ENCODE measurements at regions not wholly inside any gene's neighbourhood (a gene's known extent, or its start where the extent isn't known, plus 50 kb on each side); places are given as distances from the start of the nearest gene placed in this dataset.
"Not testable (repeated sequence)": the region's sequence is repeated elsewhere in the genome, so short reads cannot be mapped to it uniquely, and the experiment has no call there.

DNA sequence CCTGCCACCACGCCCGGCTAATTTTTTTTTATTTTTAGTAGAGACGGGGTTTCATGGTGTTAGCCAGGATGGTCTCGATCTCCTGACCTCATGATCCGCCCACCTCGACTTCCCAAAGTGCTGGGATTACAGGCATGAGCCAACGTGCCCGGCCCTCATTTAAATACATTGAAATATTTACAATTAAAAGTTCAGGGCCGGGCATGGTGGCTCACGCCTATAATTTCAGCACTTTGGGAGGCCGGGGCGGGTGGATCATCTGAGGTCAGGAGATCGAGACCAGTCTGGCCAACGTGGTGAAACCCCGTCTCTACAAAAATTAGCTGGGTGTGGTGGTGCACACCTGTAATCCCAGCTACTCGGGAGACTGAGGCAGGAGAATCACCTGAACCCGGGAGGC lies 115.2 kb downstream of the CRYBB2 start:
- not testable (repeated sequence) for H3K4me3 Mint-ChIP-seq; DNase-seq; H3K4me1 Mint-ChIP-seq; H3K27ac Mint-ChIP-seq; H3K27me3 Mint-ChIP-seq; H3K36me3 Mint-ChIP-seq (ENCODE audit: low read depth); H3K9me3 Mint-ChIP-seq
- intact Hi-C loops (cut with micrococcal nuclease): loop anchor here (10.0 kb wide), 1 partner anchor 130 kb away; no protein-coding TSS in a partner anchor

- not testable (repeated sequence) for H3K9me3 Mint-ChIP-seq; H3K4me1 Mint-ChIP-seq; DNase-seq; H3K27ac Mint-ChIP-seq; H3K36me3 Mint-ChIP-seq (ENCODE audit: low read depth); H3K4me3 Mint-ChIP-seq; H3K27me3 Mint-ChIP-seq
- intact Hi-C loops (cut with micrococcal nuclease): loop anchor here (10.0 kb wide), 1 partner anchor 130 kb away; no protein-coding TSS in a partner anchor
Measured at GRCh38 chr22:25335276-25335675, 115.8 kb downstream of the CRYBB2 start.

GRCh38 chr22:25340536-25340935 lies 121.1 kb downstream of the CRYBB2 start:
- H3K27me3 Mint-ChIP-seq; H3K4me3 Mint-ChIP-seq; H3K36me3 Mint-ChIP-seq (ENCODE audit: low read depth); DNase-seq; H3K4me1 Mint-ChIP-seq; intact Hi-C loops (cut with micrococcal nuclease); H3K9me3 Mint-ChIP-seq; H3K27ac Mint-ChIP-seq: not testable (repeated sequence)

- DNase-seq; H3K4me1 Mint-ChIP-seq; intact Hi-C loops (cut with micrococcal nuclease); H3K27me3 Mint-ChIP-seq; H3K4me3 Mint-ChIP-seq; H3K9me3 Mint-ChIP-seq; H3K27ac Mint-ChIP-seq: not testable (repeated sequence)
- peaks cover 16% of the 10 kb centered on the region for H3K36me3 Mint-ChIP-seq (ENCODE audit: low read depth)
Measured at GRCh38 chr22:25344366-25344765, 124.9 kb downstream of the CRYBB2 start.

DNA sequence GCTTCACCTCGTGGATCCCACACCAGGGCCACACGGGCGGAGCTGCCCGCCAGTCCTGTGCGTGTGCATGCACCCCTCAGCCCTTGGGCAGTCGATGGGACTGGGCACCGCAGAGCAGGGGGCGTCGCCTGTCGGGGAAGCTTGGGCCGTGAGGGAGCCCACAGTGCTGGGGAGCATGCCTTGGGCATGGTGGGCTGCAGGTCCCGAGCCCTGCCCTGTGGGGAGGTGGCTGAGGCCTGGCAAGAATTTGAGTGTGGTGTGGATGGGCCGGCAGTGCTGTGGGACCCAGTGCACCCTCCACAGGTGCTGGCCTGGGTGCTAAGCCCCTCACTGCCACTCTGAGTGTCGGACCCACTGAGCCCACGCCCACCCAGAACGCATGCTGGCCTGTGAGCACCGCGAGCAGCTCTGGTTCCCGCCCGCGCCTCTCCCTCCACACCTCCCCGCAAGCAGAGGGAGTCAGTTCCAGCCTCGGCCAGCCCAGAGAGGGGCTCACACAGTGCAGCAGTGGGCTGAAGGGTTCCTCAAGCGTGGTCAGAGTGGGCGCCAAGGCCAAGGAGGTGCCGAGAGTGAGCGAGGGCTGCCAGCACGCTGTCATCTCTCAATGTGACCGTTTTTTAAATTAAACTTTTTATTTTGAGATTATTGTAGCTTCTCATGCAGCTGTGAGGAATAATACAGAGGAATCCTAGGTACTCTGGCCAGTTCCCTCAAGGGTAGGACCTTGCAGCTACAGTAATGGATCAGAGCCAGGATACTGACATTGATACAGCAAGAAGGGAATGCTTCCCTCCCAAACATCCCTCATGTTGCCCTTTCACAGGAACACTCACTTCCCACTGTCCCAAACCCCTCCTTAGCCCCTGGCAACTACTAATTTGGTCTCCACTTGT lies 127.7 kb downstream of the CRYBB2 start:
- no peaks in the 10 kb centered on the region for H3K27me3 Mint-ChIP-seq
- intact Hi-C loops (cut with micrococcal nuclease): no loop called here
- H3K36me3 Mint-ChIP-seq (ENCODE audit: low read depth): peaks cover 33% of the 10 kb centered on the region
- no peak for DNase-seq
- peaks cover 4% of the 10 kb centered on the region for H3K9me3 Mint-ChIP-seq
- no peak overlapping the region for H3K27ac Mint-ChIP-seq
- no peak overlapping the region for H3K4me3 Mint-ChIP-seq
- H3K4me1 Mint-ChIP-seq: no peaks in the 10 kb centered on the region

GRCh38 chr22:25347752-25348102 lies 128.3 kb downstream of the CRYBB2 start:
- intact Hi-C loops (cut with micrococcal nuclease): no loop called here
- peaks cover 3% of the 10 kb centered on the region for H3K9me3 Mint-ChIP-seq
- H3K27ac Mint-ChIP-seq: no peak overlapping the region
- no peaks in the 10 kb centered on the region for H3K4me1 Mint-ChIP-seq
- no peaks in the 10 kb centered on the region for H3K27me3 Mint-ChIP-seq
- H3K4me3 Mint-ChIP-seq: no peak overlapping the region
- peaks cover 35% of the 10 kb centered on the region for H3K36me3 Mint-ChIP-seq (ENCODE audit: low read depth)
- DNase-seq: no peak

GRCh38 chr22:25348391-25348790 lies 129.0 kb downstream of the CRYBB2 start:
- DNase-seq: no peak
- intact Hi-C loops (cut with micrococcal nuclease): no loop called here
- H3K4me3 Mint-ChIP-seq: no peak overlapping the region
- H3K4me1 Mint-ChIP-seq: no peaks in the 10 kb centered on the region
- H3K9me3 Mint-ChIP-seq: no peaks in the 10 kb centered on the region
- no peaks in the 10 kb centered on the region for H3K27me3 Mint-ChIP-seq
- H3K36me3 Mint-ChIP-seq (ENCODE audit: low read depth): peaks cover 36% of the 10 kb centered on the region
- no peak overlapping the region for H3K27ac Mint-ChIP-seq

- H3K36me3 Mint-ChIP-seq (ENCODE audit: low read depth): peaks cover 41% of the 10 kb centered on the region
- H3K4me1 Mint-ChIP-seq; H3K27ac Mint-ChIP-seq; H3K9me3 Mint-ChIP-seq; H3K4me3 Mint-ChIP-seq; H3K27me3 Mint-ChIP-seq; intact Hi-C loops (cut with micrococcal nuclease); DNase-seq: not testable (repeated sequence)
Measured at GRCh38 chr22:25348996-25349395, 129.6 kb downstream of the CRYBB2 start.

DNA sequence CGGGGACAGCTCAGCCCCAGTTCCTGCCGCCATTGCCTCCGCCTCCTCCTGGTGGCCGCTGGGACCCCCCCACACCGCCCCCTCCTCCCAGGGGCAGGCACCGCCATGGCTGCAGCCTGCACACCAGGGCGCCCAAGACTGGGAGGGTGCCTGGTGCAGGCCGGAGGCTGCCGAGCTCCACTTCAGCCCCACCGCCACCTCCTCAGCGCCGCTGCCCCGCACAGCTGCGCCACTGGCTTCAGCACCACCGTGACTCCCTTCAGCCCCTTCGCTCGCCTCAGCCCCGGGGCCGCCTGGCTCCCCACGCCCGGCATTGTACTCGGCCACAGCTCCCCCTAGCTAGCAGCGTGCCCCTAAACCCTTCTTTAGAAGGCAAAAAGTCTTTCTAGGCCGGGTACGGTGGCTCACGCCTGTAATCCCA lies 131.1 kb downstream of the CRYBB2 start:
- Mint-ChIP-seq H3K36me3 (ENCODE audit: low read depth) (peaks cover 43% of the 10 kb centered on the region), H3K9me3 (no peaks in the 10 kb centered on the region), H3K4me3 (no peak overlapping the region), H3K27ac (no peak overlapping the region), H3K4me1 (no peaks in the 10 kb centered on the region), H3K27me3 (no peaks in the 10 kb centered on the region)
- DNase-seq: no peak
- intact Hi-C loops (cut with micrococcal nuclease): no loop called here

DNA sequence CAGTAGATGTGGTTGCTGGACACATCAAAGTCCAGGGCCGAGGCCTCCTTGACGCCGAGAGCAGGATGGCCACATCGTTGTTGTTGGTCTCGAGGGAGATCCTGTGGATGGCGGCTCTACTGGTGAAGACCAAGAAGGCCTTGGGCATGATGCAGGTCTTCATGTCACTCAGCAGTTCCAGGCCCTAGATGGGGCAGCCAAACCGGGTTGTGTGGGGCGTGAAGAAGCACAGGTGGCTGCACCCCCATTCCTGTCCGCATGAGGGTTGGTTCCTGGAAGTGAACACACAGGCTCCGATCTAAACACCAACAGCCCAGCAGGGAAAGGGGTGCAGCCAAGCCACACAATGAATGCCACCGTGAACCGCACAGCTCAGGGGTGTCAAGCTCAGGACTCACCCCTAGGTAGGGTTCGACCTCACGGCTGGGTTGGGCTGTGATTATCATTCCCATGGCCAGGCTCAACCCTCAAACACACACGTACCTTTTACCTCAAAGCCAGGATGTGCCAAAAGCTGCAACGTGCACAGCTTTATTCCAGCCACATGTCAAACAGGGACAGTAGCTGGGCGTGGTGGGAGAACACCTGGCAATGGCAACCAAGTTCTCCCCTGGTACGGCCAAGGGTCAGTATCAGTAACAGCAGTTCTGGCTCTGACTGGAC lies 132.3 kb downstream of the CRYBB2 start:
- no peaks in the 10 kb centered on the region for H3K9me3 Mint-ChIP-seq
- peaks cover 39% of the 10 kb centered on the region for H3K36me3 Mint-ChIP-seq (ENCODE audit: low read depth)
- H3K27ac Mint-ChIP-seq: no peak overlapping the region
- intact Hi-C loops (cut with micrococcal nuclease): no loop called here
- DNase-seq: no peak
- H3K27me3 Mint-ChIP-seq: no peaks in the 10 kb centered on the region
- peaks cover 2% of the 10 kb centered on the region for H3K4me1 Mint-ChIP-seq
- H3K4me3 Mint-ChIP-seq: no peak overlapping the region

GRCh38 chr22:25352294-25352680 lies 132.8 kb downstream of the CRYBB2 start:
- Mint-ChIP-seq H3K27ac (no peak overlapping the region), H3K4me1 (peaks cover 2% of the 10 kb centered on the region), H3K36me3 (ENCODE audit: low read depth) (peaks cover 39% of the 10 kb centered on the region), H3K27me3 (no peaks in the 10 kb centered on the region), H3K9me3 (no peaks in the 10 kb centered on the region), H3K4me3 (no peak overlapping the region)
- DNase-seq: no peak
- intact Hi-C loops (cut with micrococcal nuclease): no loop called here

- DNase-seq: no peak
- Mint-ChIP-seq H3K4me3 (no peak overlapping the region), H3K36me3 (ENCODE audit: low read depth) (peaks cover 31% of the 10 kb centered on the region), H3K27ac (no peak overlapping the region), H3K4me1 (peaks cover 2% of the 10 kb centered on the region), H3K27me3 (no peaks in the 10 kb centered on the region), H3K9me3 (no peaks in the 10 kb centered on the region)
- intact Hi-C loops (cut with micrococcal nuclease): no loop called here
Measured at GRCh38 chr22:25353516-25354445, 134.3 kb downstream of the CRYBB2 start.

DNA sequence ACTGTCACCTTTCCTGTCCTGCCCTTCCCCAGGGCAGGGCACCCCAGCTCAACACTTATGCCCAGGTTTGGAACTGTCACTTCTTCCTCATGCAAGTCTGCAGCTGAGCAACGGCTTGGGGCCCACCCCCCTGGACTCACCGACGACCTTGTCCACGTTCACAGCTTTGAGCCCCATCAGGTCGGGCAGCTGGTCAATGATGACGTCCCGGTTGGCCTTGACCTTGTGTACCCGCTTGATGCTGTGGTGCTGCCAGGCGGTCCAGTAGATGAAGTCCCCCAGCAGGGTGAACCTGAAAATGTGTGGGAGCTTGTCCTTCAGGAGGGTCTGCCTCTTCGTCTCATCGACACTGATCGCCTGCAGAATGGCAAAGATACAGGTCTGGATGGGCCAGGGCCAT lies 135.0 kb downstream of the CRYBB2 start:
- Mint-ChIP-seq H3K9me3 (no peaks in the 10 kb centered on the region), H3K4me1 (peaks cover 2% of the 10 kb centered on the region), H3K27ac (no peak overlapping the region), H3K27me3 (no peaks in the 10 kb centered on the region), H3K36me3 (ENCODE audit: low read depth) (peaks cover 30% of the 10 kb centered on the region), H3K4me3 (no peak overlapping the region)
- DNase-seq: no peak
- intact Hi-C loops (cut with micrococcal nuclease): no loop called here

- Mint-ChIP-seq H3K4me1 (peaks cover 2% of the 10 kb centered on the region), H3K27me3 (no peaks in the 10 kb centered on the region), H3K9me3 (no peaks in the 10 kb centered on the region), H3K27ac (no peak overlapping the region), H3K36me3 (ENCODE audit: low read depth) (peaks cover 14% of the 10 kb centered on the region), H3K4me3 (no peak overlapping the region)
- DNase-seq: no peak
- intact Hi-C loops (cut with micrococcal nuclease): no loop called here
Measured at GRCh38 chr22:25357132-25357455, 137.7 kb downstream of the CRYBB2 start.

Measured in activated CD4-positive, alpha-beta T cell treated with anti-CD3 and anti-CD28 coated beads, Interleukin-2, amount 10 ng/mL, durations not matched to agents 24 days and 14 days (primary cell).